ENCODE measurements at regions not wholly inside any gene's neighbourhood (a gene's known extent, or its start where the extent isn't known, plus 50 kb on each side); places are given as distances from the start of the nearest gene placed in this dataset.

DNA sequence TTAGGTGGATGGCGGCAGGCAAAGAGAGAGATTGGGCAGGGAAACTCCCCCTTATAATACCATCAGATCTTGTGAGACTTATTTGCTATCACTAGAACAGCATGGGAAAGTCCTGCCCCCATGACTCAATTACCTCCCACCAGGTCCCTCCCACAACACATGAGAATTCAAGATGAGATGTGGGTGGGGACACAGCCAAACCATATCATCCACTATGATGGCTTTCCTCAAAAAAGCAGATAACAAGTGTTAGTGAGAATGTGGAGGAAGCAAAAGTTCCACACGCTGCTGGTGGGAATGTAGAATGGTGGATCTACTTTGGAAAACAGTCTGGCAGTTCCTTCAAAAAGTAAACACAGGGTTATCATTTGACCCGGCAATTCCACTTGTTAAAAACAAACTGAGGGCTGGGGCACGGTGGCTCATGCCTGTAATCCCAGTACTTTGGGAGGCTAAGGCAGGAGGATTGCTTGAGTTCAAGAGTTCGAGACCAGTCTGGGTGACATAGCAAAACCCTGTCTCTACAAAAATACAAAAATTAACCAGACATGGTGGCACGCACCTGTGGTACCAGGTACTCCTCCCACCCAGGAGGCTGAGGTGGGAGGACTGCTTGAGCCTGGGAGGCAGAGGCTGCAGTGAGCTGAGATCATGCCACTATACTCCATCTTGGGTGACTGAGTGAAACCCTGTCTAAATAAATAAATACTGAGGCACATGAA lies 161.4 kb upstream of the EEPD1 start:
- TF ChIP-seq GATA2 (IDR thresholded peaks at IDR 0.05; ENCODE audit: low read depth, low read length) (no peak), GATA3 (IDR thresholded peaks at IDR 0.05; ENCODE audit: low read depth, low read length) (no peak)
